Mucosa of rectum (tissue), 2 donors: ENCODE measurements at regions not wholly inside any gene's neighbourhood (a gene's known extent, or its start where the extent isn't known, plus 50 kb on each side); places are given as distances from the start of the nearest gene placed in this dataset.
"Not testable (repeated sequence)": the region's sequence is repeated elsewhere in the genome, so short reads cannot be mapped to it uniquely, and the experiment has no call there.

ENCODE experiments used
- H3K27ac ChIP-seq, 2 donors: one replicate each; pipeline ENCODE4 v1.7.0; 2013; ENCODE audit warnings: inconsistent platforms in 2 of 2, low read depth in 2 of 2, low read length in 2 of 2
- H3K27me3 ChIP-seq, 2 donors: one replicate each; pipeline ENCODE4 v1.7.0; 2013; ENCODE audit warnings: low read length in 2 of 2; ENCODE audit not compliant: control insufficient read depth in 2 of 2, insufficient read depth in 2 of 2
- H3K36me3 ChIP-seq, 2 donors: one replicate each; pipeline ENCODE4 v1.7.0; 2013; ENCODE audit warnings: low read length in 2 of 2; ENCODE audit not compliant: control insufficient read depth in 2 of 2, insufficient read depth in 2 of 2
- H3K4me1 ChIP-seq, 2 donors: one replicate each; pipeline ENCODE4 v1.7.0; 2013; ENCODE audit warnings: low read length in 2 of 2, mild to moderate bottlenecking in 1 of 2; ENCODE audit not compliant: control insufficient read depth in 2 of 2, insufficient read depth in 2 of 2
- H3K4me3 ChIP-seq, 2 donors: one replicate each; pipeline ENCODE4 v1.7.0; 2013; ENCODE audit warnings: low read length in 2 of 2
- H3K9ac ChIP-seq, 2 donors: one replicate each; pipeline ENCODE4 v1.7.0; 2013; ENCODE audit warnings: low read length in 2 of 2, low read depth in 1 of 2, mild to moderate bottlenecking in 1 of 2
- H3K9me3 ChIP-seq, 2 donors: one replicate each; pipeline ENCODE4 v1.7.0; 2013; ENCODE audit warnings: low read length in 2 of 2; ENCODE audit not compliant: control insufficient read depth in 2 of 2
- donor health status: healthy.
- donor health status: Normal muscosa, but diverticular disease.

DNA sequence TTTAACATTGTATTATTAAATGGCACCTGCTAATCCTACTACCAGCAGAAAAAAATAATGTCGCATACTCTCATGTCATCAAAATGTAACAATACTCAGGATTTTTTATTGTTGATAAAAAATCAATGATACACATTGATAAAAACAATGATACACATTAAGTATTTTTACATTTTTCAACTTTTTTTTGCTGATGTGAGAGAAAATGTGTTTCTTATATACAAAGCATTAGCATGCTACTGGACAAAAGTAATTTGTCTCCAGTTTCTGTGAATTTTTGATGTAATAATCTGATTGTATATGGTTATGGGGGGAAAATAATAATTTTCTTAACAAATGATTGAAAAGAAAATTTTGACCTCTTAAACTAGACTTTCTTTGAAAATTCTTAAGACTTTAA is 1256.6 kb upstream of the CNTN5 start:
- Histone ChIP-seq H3K27ac (no peak overlapping the region), H3K4me1 (no peaks in the 10 kb centered on the region), H3K9ac (no peak overlapping the region), H3K9me3 (peaks cover 0 to 2% of the 10 kb centered on the region in 2 donors), H3K27me3 (no peaks in the 10 kb centered on the region), H3K36me3 (no peaks in the 10 kb centered on the region), H3K4me3 (no peak overlapping the region)

- Histone ChIP-seq H3K4me1 (no peaks in the 10 kb centered on the region), H3K9ac (no peak overlapping the region), H3K4me3 (no peak overlapping the region), H3K9me3 (peaks cover 0 to 2% of the 10 kb centered on the region in 2 donors), H3K27me3 (no peaks in the 10 kb centered on the region), H3K27ac (no peak overlapping the region), H3K36me3 (no peaks in the 10 kb centered on the region)
Observed at GRCh38 chr11:97764605-97765004, 1256.1 kb upstream of the CNTN5 start.

GRCh38 chr11:97770570-97770969 is 1250.2 kb upstream of the CNTN5 start:
- Histone ChIP-seq H3K27ac (no peak overlapping the region), H3K4me3 (no peak overlapping the region), H3K4me1 (no peaks in the 10 kb centered on the region), H3K36me3 (no peaks in the 10 kb centered on the region), H3K27me3 (no peaks in the 10 kb centered on the region), H3K9me3 (peaks cover 0 to 2% of the 10 kb centered on the region in 2 donors), H3K9ac (no peak overlapping the region)

DNA sequence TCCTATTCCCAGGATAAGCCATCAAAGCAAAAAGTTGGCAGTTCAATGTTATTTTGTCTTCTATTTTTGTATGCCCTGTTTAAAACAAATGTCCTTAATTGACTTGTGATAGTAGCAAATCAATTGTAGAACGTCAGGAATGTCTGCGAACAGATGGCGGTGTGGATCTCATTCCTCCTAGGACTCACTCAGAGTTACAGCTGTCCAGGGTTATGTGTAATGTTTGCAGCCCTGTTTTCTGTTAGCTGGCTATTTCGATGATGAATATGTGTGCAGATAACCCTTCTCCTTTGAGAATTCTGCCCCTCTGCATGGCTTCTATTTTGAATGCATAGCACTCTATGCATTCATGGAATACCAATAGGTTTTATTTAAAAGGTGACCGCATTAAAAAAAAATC is 1248.0 kb upstream of the CNTN5 start:
- no peak overlapping the region for H3K9ac ChIP-seq
- no peaks in the 10 kb centered on the region for H3K27me3 ChIP-seq
- H3K27ac ChIP-seq, result no peak overlapping the region
- no peaks in the 10 kb centered on the region for H3K4me1 ChIP-seq
- no peak overlapping the region for H3K4me3 ChIP-seq
- no peaks in the 10 kb centered on the region for H3K36me3 ChIP-seq
- H3K9me3 ChIP-seq, result no peaks in the 10 kb centered on the region

- not testable (repeated sequence) for H3K36me3 ChIP-seq, H3K9me3 ChIP-seq, H3K27me3 ChIP-seq, H3K4me1 ChIP-seq, H3K4me3 ChIP-seq, H3K9ac ChIP-seq, H3K27ac ChIP-seq
Observed at GRCh38 chr11:97784388-97784787, 1236.4 kb upstream of the CNTN5 start.

GRCh38 chr11:97786961-97787360 is 1233.8 kb upstream of the CNTN5 start:
- no peaks in the 10 kb centered on the region for H3K27me3 ChIP-seq
- no peak overlapping the region for H3K9ac ChIP-seq
- no peaks in the 10 kb centered on the region for H3K9me3 ChIP-seq
- no peaks in the 10 kb centered on the region for H3K36me3 ChIP-seq
- no peaks in the 10 kb centered on the region for H3K4me1 ChIP-seq
- no peak overlapping the region for H3K4me3 ChIP-seq
- H3K27ac ChIP-seq, result no peak overlapping the region

DNA sequence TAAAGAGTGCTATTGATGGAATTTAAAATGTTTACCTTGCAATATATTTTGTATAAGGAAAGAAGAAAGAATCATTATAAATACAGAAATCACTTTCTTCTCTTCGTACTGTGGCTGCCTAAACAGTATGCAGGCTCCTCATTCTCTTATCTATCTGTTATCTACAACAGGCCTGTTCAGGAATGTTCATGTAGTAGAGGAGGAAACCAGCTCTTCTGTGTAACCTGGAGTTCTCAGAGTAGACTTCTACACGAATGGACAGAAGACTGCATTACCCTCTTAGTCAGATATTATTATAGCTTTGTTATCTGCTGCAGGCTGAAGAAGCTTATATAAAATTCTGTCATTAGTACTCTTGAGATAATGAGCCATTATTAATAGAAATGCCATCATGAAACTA is 1225.9 kb upstream of the CNTN5 start:
- H3K36me3 ChIP-seq, result no peaks in the 10 kb centered on the region
- H3K9me3 ChIP-seq, result no peaks in the 10 kb centered on the region
- no peaks in the 10 kb centered on the region for H3K4me1 ChIP-seq
- H3K27ac ChIP-seq, result no peak overlapping the region
- no peak overlapping the region for H3K9ac ChIP-seq
- H3K27me3 ChIP-seq, result no peaks in the 10 kb centered on the region
- no peak overlapping the region for H3K4me3 ChIP-seq

DNA sequence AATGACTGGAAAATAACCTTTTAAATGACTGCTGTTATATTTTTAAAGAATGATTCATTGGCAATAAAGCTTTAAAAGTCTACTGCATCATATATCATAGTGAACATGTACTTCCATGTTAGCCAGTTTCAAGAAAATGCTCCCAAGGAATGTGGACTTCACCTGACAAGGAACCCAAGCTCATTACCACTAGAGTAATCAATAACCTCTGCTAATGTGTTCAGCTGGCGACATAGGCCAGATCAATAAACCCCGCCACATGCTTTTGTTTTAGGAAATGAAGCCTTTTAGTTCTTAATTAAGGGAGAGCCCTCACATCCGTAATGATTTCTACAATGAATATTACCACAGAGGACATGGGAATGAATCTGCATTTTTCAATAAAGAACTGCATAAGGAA is 1219.9 kb upstream of the CNTN5 start:
- H3K4me3 ChIP-seq, result no peak overlapping the region
- H3K27ac ChIP-seq, result no peak overlapping the region
- no peaks in the 10 kb centered on the region for H3K4me1 ChIP-seq
- no peaks in the 10 kb centered on the region for H3K27me3 ChIP-seq
- no peaks in the 10 kb centered on the region for H3K9me3 ChIP-seq
- H3K9ac ChIP-seq, result no peak overlapping the region
- H3K36me3 ChIP-seq, result no peaks in the 10 kb centered on the region

DNA sequence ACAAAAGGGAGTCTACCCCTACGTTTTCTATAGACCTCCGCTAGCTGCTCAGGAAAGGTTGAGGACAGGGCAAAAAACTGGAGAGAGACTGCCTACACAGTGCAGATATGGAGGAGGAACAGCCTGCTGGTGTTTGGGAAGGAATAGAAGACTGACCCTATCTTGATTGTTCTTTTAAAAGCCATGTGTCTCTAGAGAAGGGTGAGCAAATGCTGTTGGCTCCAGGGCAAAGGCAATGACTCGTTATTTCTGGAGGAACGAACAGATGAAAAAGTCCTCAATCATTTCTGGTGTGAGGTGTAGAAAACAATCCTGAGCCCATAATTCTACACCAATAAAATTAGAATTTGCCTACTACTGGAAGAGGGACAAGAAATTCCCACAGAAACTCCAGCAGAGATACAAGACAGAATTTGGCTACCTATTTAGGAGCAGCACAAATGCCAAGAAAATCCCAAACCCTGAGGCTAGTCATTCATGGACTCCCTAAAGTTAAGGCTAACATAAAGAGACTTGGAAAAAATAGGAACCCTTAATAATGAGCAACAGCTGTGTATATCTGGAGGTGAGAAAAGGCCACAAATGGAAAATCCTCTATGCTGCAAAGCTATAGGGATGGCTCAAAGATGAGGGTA is 1206.3 kb upstream of the CNTN5 start:
- Histone ChIP-seq H3K9ac (no peak overlapping the region), H3K36me3 (no peaks in the 10 kb centered on the region), H3K4me3 (no peak overlapping the region), H3K9me3 (peaks cover 0 to 2% of the 10 kb centered on the region in 2 donors), H3K4me1 (no peaks in the 10 kb centered on the region), H3K27me3 (no peaks in the 10 kb centered on the region), H3K27ac (no peak overlapping the region)

- peaks cover 0 to 2% of the 10 kb centered on the region in 2 donors for H3K9me3 ChIP-seq
- H3K36me3 ChIP-seq, result no peaks in the 10 kb centered on the region
- no peaks in the 10 kb centered on the region for H3K4me1 ChIP-seq
- no peak overlapping the region for H3K9ac ChIP-seq
- no peaks in the 10 kb centered on the region for H3K27me3 ChIP-seq
- H3K4me3 ChIP-seq, result no peak overlapping the region
- H3K27ac ChIP-seq, result no peak overlapping the region
Observed at GRCh38 chr11:97815667-97816066, 1205.1 kb upstream of the CNTN5 start.

- no peaks in the 10 kb centered on the region for H3K36me3 ChIP-seq
- H3K27ac ChIP-seq, result no peak overlapping the region
- H3K4me1 ChIP-seq, result no peaks in the 10 kb centered on the region
- H3K9me3 ChIP-seq, result no peaks in the 10 kb centered on the region
- no peaks in the 10 kb centered on the region for H3K27me3 ChIP-seq
- no peak overlapping the region for H3K4me3 ChIP-seq
- no peak overlapping the region for H3K9ac ChIP-seq
Observed at GRCh38 chr11:97832451-97832850, 1188.3 kb upstream of the CNTN5 start.
